Ishikawa (cell line): ENCODE measurements at regions not wholly inside any gene's neighbourhood (a gene's known extent, or its start where the extent isn't known, plus 50 kb on each side); places are given as distances from the start of the nearest gene placed in this dataset.

Experiments
- NFIC ChIP-seq: IDR thresholded peaks from 2 replicates; pipeline ENCODE4 v1.6.1; 2012
- RAD21 ChIP-seq: IDR thresholded peaks from 2 replicates; pipeline ENCODE4 v1.6.1; 2012; ENCODE audit warnings: low read depth
- TAF1 ChIP-seq: IDR thresholded peaks from 2 replicates; pipeline ENCODE4 v1.6.1; 2012; ENCODE audit warnings: low read depth, mild to moderate bottlenecking
- YY1 ChIP-seq: IDR thresholded peaks from 2 replicates; pipeline ENCODE4 v1.6.1; 2012; ENCODE audit warnings: low read depth

- TF ChIP-seq NFIC (no peak), RAD21 (no peak), YY1 (no peak), TAF1 (no peak)
Observed at GRCh38 chr18:56542476-56542875, 95.9 kb downstream of the TXNL1 start.
